ENCODE measurements at regions not wholly inside any gene's neighbourhood (a gene's known extent, or its start where the extent isn't known, plus 50 kb on each side); places are given as distances from the start of the nearest gene placed in this dataset.

- H3K4me1 ChIP-seq (ENCODE audit: low read length), result no peaks in the 10 kb centered on the region
- no peaks in the 10 kb centered on the region for H3F3A ChIP-seq (ENCODE audit: insufficient read depth, low read length)
- H3K79me2 ChIP-seq (ENCODE audit: low read length), result no peaks in the 10 kb centered on the region
- no peak overlapping the region for H2AFZ ChIP-seq (ENCODE audit: low read length)
- no peaks in the 10 kb centered on the region for H3K9me2 ChIP-seq (replicated peaks; ENCODE audit: insufficient read depth, low read length)
- no peaks in the 10 kb centered on the region for H3K9me3 ChIP-seq (replicated peaks; ENCODE audit: insufficient read depth, low read length)
- no peak for TF ChIP-seq EZH2 (optimal IDR thresholded peaks at IDR 0.05; ENCODE audit: low read depth, low read length)
- TF ChIP-seq EZH2phosphoT487 (IDR thresholded peaks at IDR 0.05; ENCODE audit: low read length), result no peak
- no peak for TF ChIP-seq CTCF (IDR thresholded peaks at IDR 0.05; ENCODE audit: low read length)
- H3K27ac ChIP-seq (ENCODE audit: low read length), result no peak overlapping the region
- H3K27me3 ChIP-seq (replicated peaks; ENCODE audit: insufficient read depth, low read length), result no peaks in the 10 kb centered on the region
- H4K20me1 ChIP-seq (ENCODE audit: insufficient read depth, low read length), result no peaks in the 10 kb centered on the region
- no peak for DNase-seq
- no peaks in the 10 kb centered on the region for H3K36me3 ChIP-seq (replicated peaks; ENCODE audit: insufficient read depth, low read length)
- H3K4me3 ChIP-seq (ENCODE audit: low read length), result no peak overlapping the region
- H3K4me2 ChIP-seq (ENCODE audit: low read depth, low read length), result no peak overlapping the region
- H3K9ac ChIP-seq (ENCODE audit: low read length), result no peak overlapping the region
These were observed 930.3 kb upstream of the PCDH9 start for GRCh38 chr13:68160466-68160865.

- no peak for TF ChIP-seq CTCF (IDR thresholded peaks at IDR 0.05; ENCODE audit: low read length)
- no peak for TF ChIP-seq EZH2 (optimal IDR thresholded peaks at IDR 0.05; ENCODE audit: low read depth, low read length)
- no peak for TF ChIP-seq EZH2phosphoT487 (IDR thresholded peaks at IDR 0.05; ENCODE audit: low read length)
- H3K4me1 ChIP-seq (ENCODE audit: low read length), result no peaks in the 10 kb centered on the region
- H3K9me3 ChIP-seq (replicated peaks; ENCODE audit: insufficient read depth, low read length), result no peaks in the 10 kb centered on the region
- H3K27me3 ChIP-seq (replicated peaks; ENCODE audit: insufficient read depth, low read length), result no peaks in the 10 kb centered on the region
- no peak overlapping the region for H3K4me2 ChIP-seq (ENCODE audit: low read depth, low read length)
- H3K9me2 ChIP-seq (replicated peaks; ENCODE audit: insufficient read depth, low read length), result no peaks in the 10 kb centered on the region
- H2AFZ ChIP-seq (ENCODE audit: low read length), result no peak overlapping the region
- H3K9ac ChIP-seq (ENCODE audit: low read length), result no peak overlapping the region
- no peak for DNase-seq
- no peaks in the 10 kb centered on the region for H3K79me2 ChIP-seq (ENCODE audit: low read length)
- H3K27ac ChIP-seq (ENCODE audit: low read length), result no peak overlapping the region
- H3K36me3 ChIP-seq (replicated peaks; ENCODE audit: insufficient read depth, low read length), result no peaks in the 10 kb centered on the region
- no peaks in the 10 kb centered on the region for H3F3A ChIP-seq (ENCODE audit: insufficient read depth, low read length)
- no peak overlapping the region for H3K4me3 ChIP-seq (ENCODE audit: low read length)
- no peaks in the 10 kb centered on the region for H4K20me1 ChIP-seq (ENCODE audit: insufficient read depth, low read length)
These were observed 922.3 kb upstream of the PCDH9 start for GRCh38 chr13:68152414-68152813.

GRCh38 chr13:68145852-68146251 is 915.7 kb upstream of the PCDH9 start:
- no peak for DNase-seq
- no peaks in the 10 kb centered on the region for H3K27me3 ChIP-seq (replicated peaks; ENCODE audit: insufficient read depth, low read length)
- H3K4me2 ChIP-seq (ENCODE audit: low read depth, low read length), result no peak overlapping the region
- H3K9me2 ChIP-seq (replicated peaks; ENCODE audit: insufficient read depth, low read length), result no peaks in the 10 kb centered on the region
- H3K9ac ChIP-seq (ENCODE audit: low read length), result no peak overlapping the region
- no peaks in the 10 kb centered on the region for H4K20me1 ChIP-seq (ENCODE audit: insufficient read depth, low read length)
- no peaks in the 10 kb centered on the region for H3K9me3 ChIP-seq (replicated peaks; ENCODE audit: insufficient read depth, low read length)
- H3K79me2 ChIP-seq (ENCODE audit: low read length), result no peaks in the 10 kb centered on the region
- no peaks in the 10 kb centered on the region for H3K36me3 ChIP-seq (replicated peaks; ENCODE audit: insufficient read depth, low read length)
- H3K27ac ChIP-seq (ENCODE audit: low read length), result no peak overlapping the region
- H2AFZ ChIP-seq (ENCODE audit: low read length), result no peak overlapping the region
- no peaks in the 10 kb centered on the region for H3F3A ChIP-seq (ENCODE audit: insufficient read depth, low read length)
- no peak overlapping the region for H3K4me3 ChIP-seq (ENCODE audit: low read length)
- TF ChIP-seq EZH2 (optimal IDR thresholded peaks at IDR 0.05; ENCODE audit: low read depth, low read length) (no peak), CTCF (IDR thresholded peaks at IDR 0.05; ENCODE audit: low read length) (no peak), EZH2phosphoT487 (IDR thresholded peaks at IDR 0.05; ENCODE audit: low read length) (no peak)
- no peaks in the 10 kb centered on the region for H3K4me1 ChIP-seq (ENCODE audit: low read length)
